HepG2 (cell line): ENCODE measurements at regions not wholly inside any gene's neighbourhood (a gene's known extent, or its start where the extent isn't known, plus 50 kb on each side); places are given as distances from the start of the nearest gene placed in this dataset.

Source experiments
- ATAC-seq: fragments of 200-7000 bp; cut with Tn5 transposase; 3 replicates; pipeline ENCODE4 v1.9.1; 2020; ENCODE audit warnings: mild to moderate bottlenecking, moderate library complexity
- BruUV-seq: library from RNA; stranded (reverse); fragments of 400-500 nt; replicated peaks from 2 replicates; lab custom pipeline; 2021; lab: Mats Ljungman, UMichigan
- CTCF ChIA-PET: fragments of 300-600 bp; formaldehyde crosslinking; extraction: SDS; loops from one replicate; lab custom pipeline; 2021; ENCODE audit warnings: low total read pairs, inconsistent platforms, low intra/inter-chr PET ratio; lab: Yijun Ruan, JAX
- POLR2A ChIA-PET: fragments of 350-600 bp; sonication (Branson Sonifier 250); formaldehyde crosslinking; loops from one replicate; lab custom pipeline; 2020; ENCODE audit warnings: antibody characterized with exemption, inconsistent platforms; lab: Yijun Ruan, JAX
- DNase-seq: peaks from one replicate; pipeline ENCODE4 v3.0.0-alpha.2; 2015; ENCODE audit warnings: low spot score
- FAIRE-seq: peaks from 3 replicates; lab custom pipeline; 2011; peaks lifted over from hg19 to GRCh38; lab: Jason Lieb, UNC
- H2AFZ ChIP-seq: one replicate; pipeline ENCODE4 v1.6.1; 2011; ENCODE audit warnings: low read length, inconsistent platforms
- H3K27ac ChIP-seq: fragments of 300-600 bp; 3 replicates; pipeline ENCODE4 v1.8.0; 2011; ENCODE audit warnings: mixed run types, mild to moderate bottlenecking, mixed read lengths, low read length, inconsistent platforms; ENCODE audit not compliant: insufficient read depth; ENCODE audit errors: extremely low read length
- H3K27me3 ChIP-seq, 2 experiments: fragments of 200-600 bp in 1 of 2; 2 replicates in 1 of 2; 3 replicates in 1 of 2; pipeline versions ENCODE4 v1.6.0 to v1.8.0; 2011; ENCODE audit warnings: low read length in 2 of 2, mild to moderate bottlenecking in 2 of 2, moderate library complexity in 2 of 2, inconsistent platforms in 1 of 2; ENCODE audit not compliant: insufficient read depth in 2 of 2, control insufficient read depth in 1 of 2
- H3K36me3 ChIP-seq, 2 experiments: fragments of 200-600 bp in 1 of 2; replicated peaks in 1 of 2; 2 replicates in 1 of 2; 3 replicates in 1 of 2; pipeline versions ENCODE4 v1.5.1 to v1.8.0; 2011; ENCODE audit warnings: low read length in 2 of 2, inconsistent platforms in 1 of 2; ENCODE audit not compliant: insufficient read depth in 2 of 2, control insufficient read depth in 1 of 2
- H3K4me1 ChIP-seq: 2 replicates; pipeline ENCODE4 v1.5.1; 2012; ENCODE audit warnings: low read length, inconsistent platforms; ENCODE audit not compliant: insufficient read depth
- H3K4me2 ChIP-seq: 2 replicates; pipeline ENCODE4 v1.6.0; 2011; ENCODE audit warnings: low read depth, low read length, inconsistent platforms
- H3K4me3 ChIP-seq, 3 experiments: fragments of 200-600 bp in 1 of 3; sonication (generic), shearing (Covaris generic) in 1 of 3; replicated peaks in 1 of 3; 2 replicates each; pipeline ENCODE4 v1.5.1; 2011 to 2016; ENCODE audit warnings: low read length in 3 of 3, inconsistent platforms in 2 of 3, low read depth in 2 of 3, mild to moderate bottlenecking in 2 of 3, control low read depth in 1 of 3, mixed read lengths in 1 of 3; ENCODE audit not compliant: insufficient read depth in 1 of 3
- H3K79me2 ChIP-seq: one replicate; pipeline ENCODE4 v1.6.1; 2011; ENCODE audit warnings: low read length, inconsistent platforms; ENCODE audit not compliant: insufficient read depth
- H3K9ac ChIP-seq: 2 replicates; pipeline ENCODE4 v1.6.0; 2011; ENCODE audit warnings: mild to moderate bottlenecking, low read depth, low read length, inconsistent platforms; ENCODE audit not compliant: insufficient read depth
- H3K9me3 ChIP-seq: 2 replicates; pipeline ENCODE4 v1.5.1; 2012; ENCODE audit warnings: mild to moderate bottlenecking, low read length
- H4K20me1 ChIP-seq: 2 replicates; pipeline ENCODE4 v1.6.0; 2011; ENCODE audit warnings: inconsistent platforms, mild to moderate bottlenecking, low read length, moderate library complexity; ENCODE audit not compliant: insufficient read depth
- DMAP1 ChIP-seq: IDR thresholded peaks from 2 replicates; pipeline ENCODE4 v1.6.1; 2016
- GLI4 ChIP-seq: sonication (generic); formaldehyde crosslinking; IDR thresholded peaks from 2 replicates; pipeline ENCODE4 v1.5.1; 2020; ENCODE audit warnings: missing genetic modification reagents, mild to moderate bottlenecking, moderate library complexity, borderline replicate concordance
- HOXA9 ChIP-seq: sonication (generic); formaldehyde crosslinking; IDR thresholded peaks from 2 replicates; pipeline ENCODE4 v1.8.1; 2022; ENCODE audit warnings: missing genetic modification reagents, mild to moderate bottlenecking, moderate library complexity, borderline replicate concordance
- SKI ChIP-seq: fragments of 450-650 bp; IDR thresholded peaks from one replicate; pipeline ENCODE4 v1.6.1; 2018; ENCODE audit warnings: mild to moderate bottlenecking; ENCODE audit not compliant: partially characterized antibody
- SMC3 ChIP-seq: IDR thresholded peaks from 2 replicates; pipeline ENCODE4 v1.6.1; 2011; ENCODE audit warnings: low read length, improper control_type of control experiment
- SRF ChIP-seq: IDR thresholded peaks from 2 replicates; pipeline ENCODE4 v1.6.1; 2011; ENCODE audit warnings: mild to moderate bottlenecking, low read depth, low read length, moderate library complexity
- USF2 ChIP-seq, 2 experiments: sonication (generic) in 1 of 2; formaldehyde crosslinking in 1 of 2; IDR thresholded peaks; 2 replicates each; pipeline versions ENCODE4 v1.5.1 to v1.6.1; 2011 to 2020; ENCODE audit warnings: borderline replicate concordance in 1 of 2, low read depth in 1 of 2, low read length in 1 of 2, mild to moderate bottlenecking in 1 of 2, missing genetic modification reagents in 1 of 2, moderate library complexity in 1 of 2
- ZNF160 ChIP-seq: sonication (generic); formaldehyde crosslinking; IDR thresholded peaks from 2 replicates; pipeline ENCODE4 v1.8.0; 2022; ENCODE audit warnings: mild to moderate bottlenecking, inconsistent platforms, missing genetic modification reagents
- ZNF501 ChIP-seq: sonication (generic); formaldehyde crosslinking; IDR thresholded peaks from 2 replicates; pipeline ENCODE4 v1.5.1; 2020; ENCODE audit warnings: mild to moderate bottlenecking, moderate library complexity, missing genetic modification reagents
- WGBS: methylation state at CpG from one replicate; pipeline ENCODE4 v1.1.6; 2017; ENCODE audit warnings: low lambda C conversion rate; 5-methylcytosine and 5-hydroxymethylcytosine counted together
- in situ Hi-C: cut with HindIII; loops from 2 replicates; pipeline ENCODE4 v1.10.0; 2017; ENCODE audit warnings: low pct_unique_long_range_greater_than_20kb; ENCODE audit not compliant: extremely low pct_ligation_motif_present
- intact Hi-C: fragments of 100-400 bp; cut with micrococcal nuclease; formaldehyde crosslinking; loops from one replicate; pipeline ENCODE4 v1.10.0; 2022; ENCODE audit not compliant: unreplicated experiment
- TF ChIP-seq, protein P1 (sequence below): sonication (generic); formaldehyde crosslinking; IDR thresholded peaks from 2 replicates; pipeline ENCODE4 v1.4.0; 2020; ENCODE audit warnings: missing genetic modification reagents
- TF ChIP-seq, protein P2 (sequence below): sonication (generic); formaldehyde crosslinking; IDR thresholded peaks from 2 replicates; pipeline ENCODE4 v1.4.0; 2020; ENCODE audit warnings: mild to moderate bottlenecking, missing genetic modification reagents
- TF ChIP-seq, protein P3 (sequence below): sonication (generic); IDR thresholded peaks from 2 replicates; pipeline ENCODE4 v1.6.1; 2016; ENCODE audit warnings: low read depth, borderline replicate concordance

- ATAC-seq, result no peak
- no peaks in the 10 kb centered on the region for H4K20me1 ChIP-seq
- DNase-seq, result no peak
- POLR2A ChIA-PET, result no interaction called here
- WGBS, result 0% methylated on average over 2 of the region's 2 CpGs
- H3K9ac ChIP-seq, result no peak overlapping the region
- no peak for FAIRE-seq
- in situ Hi-C loops (no loop called here), intact Hi-C loops (no loop called here)
- no peak overlapping the region for H3K27ac ChIP-seq
- no peaks in the 10 kb centered on the region for H3K27me3 ChIP-seq
- H3K4me3 ChIP-seq, result no peak overlapping the region
- H3K4me2 ChIP-seq, result no peak overlapping the region
- no peaks in the 10 kb centered on the region for H3K36me3 ChIP-seq
- no peaks in the 10 kb centered on the region for H3K4me1 ChIP-seq
- no peaks in the 10 kb centered on the region for H3K79me2 ChIP-seq
- BruUV-seq, result no TSS peak
- H2AFZ ChIP-seq, result no peak overlapping the region
- H3K9me3 ChIP-seq, result no peaks in the 10 kb centered on the region
- TF ChIP-seq, protein P1, sequence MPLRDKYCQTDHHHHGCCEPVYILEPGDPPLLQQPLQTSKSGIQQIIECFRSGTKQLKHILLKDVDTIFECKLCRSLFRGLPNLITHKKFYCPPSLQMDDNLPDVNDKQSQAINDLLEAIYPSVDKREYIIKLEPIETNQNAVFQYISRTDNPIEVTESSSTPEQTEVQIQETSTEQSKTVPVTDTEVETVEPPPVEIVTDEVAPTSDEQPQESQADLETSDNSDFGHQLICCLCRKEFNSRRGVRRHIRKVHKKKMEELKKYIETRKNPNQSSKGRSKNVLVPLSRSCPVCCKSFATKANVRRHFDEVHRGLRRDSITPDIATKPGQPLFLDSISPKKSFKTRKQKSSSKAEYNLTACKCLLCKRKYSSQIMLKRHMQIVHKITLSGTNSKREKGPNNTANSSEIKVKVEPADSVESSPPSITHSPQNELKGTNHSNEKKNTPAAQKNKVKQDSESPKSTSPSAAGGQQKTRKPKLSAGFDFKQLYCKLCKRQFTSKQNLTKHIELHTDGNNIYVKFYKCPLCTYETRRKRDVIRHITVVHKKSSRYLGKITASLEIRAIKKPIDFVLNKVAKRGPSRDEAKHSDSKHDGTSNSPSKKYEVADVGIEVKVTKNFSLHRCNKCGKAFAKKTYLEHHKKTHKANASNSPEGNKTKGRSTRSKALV (CRISPR knock-in tag), result no peak
- no peak for TF ChIP-seq ZNF160
- no peak for TF ChIP-seq SMC3
- TF ChIP-seq USF2 (IDR thresholded peaks at IDR 0.05; ENCODE audit: low read depth, low read length), result no peak
- no peak for TF ChIP-seq USF2 (CRISPR knock-in tag; IDR thresholded peaks at IDR 0.05; ENCODE audit: borderline replicate concordance)
- TF ChIP-seq, protein P2, sequence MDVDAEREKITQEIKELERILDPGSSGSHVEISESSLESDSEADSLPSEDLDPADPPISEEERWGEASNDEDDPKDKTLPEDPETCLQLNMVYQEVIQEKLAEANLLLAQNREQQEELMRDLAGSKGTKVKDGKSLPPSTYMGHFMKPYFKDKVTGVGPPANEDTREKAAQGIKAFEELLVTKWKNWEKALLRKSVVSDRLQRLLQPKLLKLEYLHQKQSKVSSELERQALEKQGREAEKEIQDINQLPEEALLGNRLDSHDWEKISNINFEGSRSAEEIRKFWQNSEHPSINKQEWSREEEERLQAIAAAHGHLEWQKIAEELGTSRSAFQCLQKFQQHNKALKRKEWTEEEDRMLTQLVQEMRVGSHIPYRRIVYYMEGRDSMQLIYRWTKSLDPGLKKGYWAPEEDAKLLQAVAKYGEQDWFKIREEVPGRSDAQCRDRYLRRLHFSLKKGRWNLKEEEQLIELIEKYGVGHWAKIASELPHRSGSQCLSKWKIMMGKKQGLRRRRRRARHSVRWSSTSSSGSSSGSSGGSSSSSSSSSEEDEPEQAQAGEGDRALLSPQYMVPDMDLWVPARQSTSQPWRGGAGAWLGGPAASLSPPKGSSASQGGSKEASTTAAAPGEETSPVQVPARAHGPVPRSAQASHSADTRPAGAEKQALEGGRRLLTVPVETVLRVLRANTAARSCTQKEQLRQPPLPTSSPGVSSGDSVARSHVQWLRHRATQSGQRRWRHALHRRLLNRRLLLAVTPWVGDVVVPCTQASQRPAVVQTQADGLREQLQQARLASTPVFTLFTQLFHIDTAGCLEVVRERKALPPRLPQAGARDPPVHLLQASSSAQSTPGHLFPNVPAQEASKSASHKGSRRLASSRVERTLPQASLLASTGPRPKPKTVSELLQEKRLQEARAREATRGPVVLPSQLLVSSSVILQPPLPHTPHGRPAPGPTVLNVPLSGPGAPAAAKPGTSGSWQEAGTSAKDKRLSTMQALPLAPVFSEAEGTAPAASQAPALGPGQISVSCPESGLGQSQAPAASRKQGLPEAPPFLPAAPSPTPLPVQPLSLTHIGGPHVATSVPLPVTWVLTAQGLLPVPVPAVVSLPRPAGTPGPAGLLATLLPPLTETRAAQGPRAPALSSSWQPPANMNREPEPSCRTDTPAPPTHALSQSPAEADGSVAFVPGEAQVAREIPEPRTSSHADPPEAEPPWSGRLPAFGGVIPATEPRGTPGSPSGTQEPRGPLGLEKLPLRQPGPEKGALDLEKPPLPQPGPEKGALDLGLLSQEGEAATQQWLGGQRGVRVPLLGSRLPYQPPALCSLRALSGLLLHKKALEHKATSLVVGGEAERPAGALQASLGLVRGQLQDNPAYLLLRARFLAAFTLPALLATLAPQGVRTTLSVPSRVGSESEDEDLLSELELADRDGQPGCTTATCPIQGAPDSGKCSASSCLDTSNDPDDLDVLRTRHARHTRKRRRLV (CRISPR knock-in tag), result no peak
- TF ChIP-seq, protein P3, sequence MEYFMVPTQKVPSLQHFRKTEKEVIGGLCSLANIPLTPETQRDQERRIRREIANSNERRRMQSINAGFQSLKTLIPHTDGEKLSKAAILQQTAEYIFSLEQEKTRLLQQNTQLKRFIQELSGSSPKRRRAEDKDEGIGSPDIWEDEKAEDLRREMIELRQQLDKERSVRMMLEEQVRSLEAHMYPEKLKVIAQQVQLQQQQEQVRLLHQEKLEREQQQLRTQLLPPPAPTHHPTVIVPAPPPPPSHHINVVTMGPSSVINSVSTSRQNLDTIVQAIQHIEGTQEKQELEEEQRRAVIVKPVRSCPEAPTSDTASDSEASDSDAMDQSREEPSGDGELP, result no peak
- TF ChIP-seq ZNF501 (CRISPR knock-in tag), result no peak
- TF ChIP-seq DMAP1, result no peak
- no peak for TF ChIP-seq SRF
- TF ChIP-seq GLI4 (CRISPR knock-in tag), result no peak
- TF ChIP-seq SKI, result no peak
- no peak for TF ChIP-seq HOXA9 (CRISPR knock-in tag)
- CTCF ChIA-PET, result no interaction called here
Measured at GRCh38 chr21:16674949-16675348, 837.9 kb upstream of the CXADR start.
